ENCODE measurements at regions not wholly inside any gene's neighbourhood (a gene's known extent, or its start where the extent isn't known, plus 50 kb on each side); places are given as distances from the start of the nearest gene placed in this dataset.

- TF ChIP-seq CTCF (IDR thresholded peaks at IDR 0.05), result no peak
- no peak for TF ChIP-seq POLR2A (IDR thresholded peaks at IDR 0.05)
These were observed 141.3 kb upstream of the CDH8 start for GRCh38 chr16:62177351-62178203.

Data from uterus (tissue), 2 donors.